ENCODE measurements at regions not wholly inside any gene's neighbourhood (a gene's known extent, or its start where the extent isn't known, plus 50 kb on each side); places are given as distances from the start of the nearest gene placed in this dataset.

DNA sequence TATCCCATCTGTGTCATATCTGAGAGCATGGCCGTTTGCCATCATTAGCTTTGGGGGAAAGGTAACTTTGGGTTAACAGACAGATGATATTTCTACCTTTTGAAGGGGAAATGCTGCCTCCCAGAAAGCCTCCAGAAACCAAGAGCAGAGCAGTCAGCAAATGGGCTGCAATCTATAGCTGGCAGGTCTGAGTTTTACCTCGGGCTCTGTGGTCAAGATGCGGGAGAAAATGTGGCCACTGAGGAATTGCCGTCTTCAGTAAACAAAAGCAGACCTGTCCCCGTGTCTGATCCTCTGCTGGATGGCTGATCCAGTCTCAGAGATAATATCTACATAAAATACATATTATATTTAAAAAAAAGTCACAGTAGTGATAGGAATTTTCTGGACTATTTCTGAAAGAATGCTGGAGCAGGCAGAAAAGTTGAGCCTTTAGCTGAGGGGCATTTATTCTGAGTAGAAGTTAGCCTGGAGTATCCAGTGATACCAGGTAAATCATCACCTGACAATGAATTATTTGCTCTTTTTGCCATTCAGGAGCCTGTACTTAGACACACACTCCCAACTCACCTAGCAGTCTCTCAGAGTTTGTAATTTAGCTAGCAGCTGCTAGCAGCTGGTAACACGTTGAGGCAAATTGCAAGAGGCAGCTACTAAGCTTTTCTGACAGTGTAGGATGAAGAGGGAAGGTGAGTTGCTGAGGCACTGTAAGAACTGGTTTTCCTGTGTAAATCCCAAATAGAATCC is 285.3 kb upstream of the RARB start:
- Histone ChIP-seq H3K4me3 (no peak overlapping the region), H3K4me1 (no peaks in the 10 kb centered on the region), H3K36me3 (no peaks in the 10 kb centered on the region), H3K9me3 (no peaks in the 10 kb centered on the region), H3K27me3 (no peaks in the 10 kb centered on the region), H3K27ac (no peak overlapping the region)
- intact Hi-C loops (cut with DNase I; ENCODE audit: low total_unique reads), result no loop called here
- TF ChIP-seq CTCF (IDR thresholded peaks at IDR 0.05) (no peak), POLR2A (IDR thresholded peaks at IDR 0.05) (no peak)
- no peak for DNase-seq

DNA sequence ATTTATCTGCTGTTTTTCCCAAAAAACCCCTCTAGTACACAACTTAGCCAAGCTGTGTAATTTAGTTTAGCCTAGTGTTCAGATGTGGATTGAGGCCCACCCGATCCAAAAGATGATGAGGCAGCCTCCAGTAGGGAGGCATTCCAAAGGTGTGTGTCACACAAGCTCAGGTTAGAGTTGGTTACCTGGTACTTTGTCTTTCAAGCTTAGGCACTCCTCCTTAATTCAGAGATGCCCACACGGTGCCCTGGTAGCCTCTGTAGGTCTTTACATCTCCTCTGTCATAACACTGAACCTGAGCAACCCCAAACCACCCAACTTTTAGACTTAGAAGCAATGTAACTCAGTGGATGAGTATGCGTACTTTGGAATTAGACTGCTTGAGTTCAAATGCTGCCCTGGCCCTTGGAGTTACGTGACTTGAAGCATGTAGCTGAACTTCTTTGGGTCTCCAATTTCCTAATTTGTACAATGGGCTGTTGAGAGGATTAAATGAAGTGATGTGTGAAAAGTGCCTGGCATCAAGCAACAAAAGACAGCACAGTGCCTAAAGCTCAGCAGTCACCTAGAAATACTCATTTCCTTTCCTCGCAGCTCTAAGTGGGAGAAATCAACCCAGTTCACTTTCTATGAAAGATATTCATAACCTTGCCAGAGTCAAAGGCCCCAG is 284.6 kb upstream of the RARB start:
- TF ChIP-seq CTCF (IDR thresholded peaks at IDR 0.05) (no peak), POLR2A (IDR thresholded peaks at IDR 0.05) (no peak)
- Histone ChIP-seq H3K9me3 (no peaks in the 10 kb centered on the region), H3K36me3 (no peaks in the 10 kb centered on the region), H3K27ac (no peak overlapping the region), H3K4me3 (no peak overlapping the region), H3K27me3 (no peaks in the 10 kb centered on the region), H3K4me1 (no peaks in the 10 kb centered on the region)
- intact Hi-C loops (cut with DNase I; ENCODE audit: low total_unique reads), result no loop called here
- DNase-seq, result no peak

DNA sequence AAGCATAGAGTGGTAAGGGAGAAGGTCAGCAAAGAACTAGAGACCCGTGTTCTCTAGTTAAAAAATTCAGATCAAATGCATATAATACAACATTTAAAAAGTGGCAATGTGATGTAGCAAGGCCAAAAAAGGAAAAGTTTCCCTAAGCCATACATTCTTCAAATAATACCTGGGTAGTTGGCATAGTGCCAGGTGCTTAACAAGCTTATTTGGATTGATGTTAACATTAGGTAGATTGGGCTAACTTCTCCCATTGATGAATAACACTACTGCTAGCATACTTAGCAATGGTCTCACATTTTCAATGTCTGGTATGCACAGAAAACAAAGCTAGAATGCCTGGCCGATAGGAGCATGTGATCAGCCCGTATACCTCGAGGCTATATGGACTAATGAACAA is 283.6 kb upstream of the RARB start:
- H3K36me3 ChIP-seq, result no peaks in the 10 kb centered on the region
- no peaks in the 10 kb centered on the region for H3K4me1 ChIP-seq
- no peak for DNase-seq
- intact Hi-C loops (cut with DNase I; ENCODE audit: low total_unique reads), result no loop called here
- no peak overlapping the region for H3K4me3 ChIP-seq
- H3K27me3 ChIP-seq, result no peaks in the 10 kb centered on the region
- no peaks in the 10 kb centered on the region for H3K9me3 ChIP-seq
- H3K27ac ChIP-seq, result no peak overlapping the region
- TF ChIP-seq POLR2A (IDR thresholded peaks at IDR 0.05), result no peak
- TF ChIP-seq CTCF (IDR thresholded peaks at IDR 0.05), result no peak

- no peak for DNase-seq
- Histone ChIP-seq H3K36me3 (no peaks in the 10 kb centered on the region), H3K27ac (no peak overlapping the region), H3K9me3 (no peaks in the 10 kb centered on the region), H3K4me1 (no peaks in the 10 kb centered on the region), H3K27me3 (no peaks in the 10 kb centered on the region), H3K4me3 (no peak overlapping the region)
- TF ChIP-seq POLR2A (IDR thresholded peaks at IDR 0.05), result no peak
- TF ChIP-seq CTCF (IDR thresholded peaks at IDR 0.05), result no peak
- intact Hi-C loops (cut with DNase I; ENCODE audit: low total_unique reads), result no loop called here
Measured at GRCh38 chr3:25145176-25145575, 282.9 kb upstream of the RARB start.

DNA sequence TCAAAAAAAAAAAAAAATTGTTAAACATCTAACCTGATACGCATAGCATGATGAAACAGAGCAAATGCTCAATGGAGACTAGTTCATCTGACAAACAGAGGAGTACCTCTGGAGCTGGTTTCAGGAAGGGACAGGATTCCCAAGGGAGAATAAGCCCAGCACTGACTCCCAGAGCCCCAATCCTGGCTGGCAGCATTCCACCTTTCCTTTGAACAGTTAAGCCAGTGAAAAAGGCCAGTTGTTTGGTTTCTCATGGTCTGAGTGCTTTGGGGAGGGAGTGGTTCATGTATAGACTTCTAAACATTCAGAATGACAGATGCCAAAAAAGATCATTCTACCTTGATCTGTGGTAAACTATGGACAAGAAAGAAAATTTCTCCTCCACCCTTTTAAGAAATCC is 277.9 kb upstream of the RARB start:
- intact Hi-C loops (cut with DNase I; ENCODE audit: low total_unique reads), result no loop called here
- H3K4me3 ChIP-seq, result no peak overlapping the region
- DNase-seq, result no peak
- H3K36me3 ChIP-seq, result no peaks in the 10 kb centered on the region
- TF ChIP-seq CTCF (IDR thresholded peaks at IDR 0.05) (no peak), POLR2A (IDR thresholded peaks at IDR 0.05) (no peak)
- H3K9me3 ChIP-seq, result no peaks in the 10 kb centered on the region
- H3K27me3 ChIP-seq, result no peaks in the 10 kb centered on the region
- no peak overlapping the region for H3K27ac ChIP-seq
- H3K4me1 ChIP-seq, result no peaks in the 10 kb centered on the region
